Non-pigmented ciliary epithelial cell (primary cell): ENCODE measurements at regions not wholly inside any gene's neighbourhood (a gene's known extent, or its start where the extent isn't known, plus 50 kb on each side); places are given as distances from the start of the nearest gene placed in this dataset.
"Not testable (repeated sequence)": the region's sequence is repeated elsewhere in the genome, so short reads cannot be mapped to it uniquely, and the experiment has no call there.

Source experiments
- DNase-seq: peaks from one replicate; pipeline ENCODE4 v3.0.0-alpha.2; 2010; ENCODE audit warnings: low read depth

DNA sequence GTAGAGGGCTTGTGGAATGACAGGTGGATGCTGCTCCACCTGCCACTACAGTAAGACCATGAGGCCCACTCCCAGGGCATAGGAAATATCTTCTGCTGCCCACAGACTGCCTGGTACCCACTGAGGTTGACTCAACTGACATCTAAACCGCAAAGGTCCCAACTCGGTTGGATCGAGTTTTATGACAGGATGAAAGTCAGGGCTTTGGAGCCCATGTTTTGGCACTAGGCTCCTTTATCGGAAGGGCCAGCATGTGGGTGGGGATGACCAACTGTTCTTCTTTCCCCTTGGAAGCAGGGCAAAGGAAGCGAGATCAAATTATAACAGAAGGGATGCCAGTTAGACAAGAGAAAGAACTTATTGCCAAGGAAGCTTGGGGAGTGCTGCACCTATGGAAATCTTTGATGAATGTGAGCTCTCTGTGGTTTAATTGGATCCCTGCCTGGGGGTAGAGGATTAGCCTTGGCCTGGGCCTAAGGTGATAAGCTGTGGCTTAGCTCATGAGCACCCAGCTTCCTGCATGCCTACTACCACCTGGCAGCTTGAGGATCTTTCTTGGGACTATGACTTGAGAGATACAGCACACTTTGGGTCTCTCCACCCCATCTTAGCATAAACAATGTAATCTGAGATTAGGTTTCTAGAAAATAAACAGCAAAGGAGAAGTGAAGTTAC lies 121.8 kb downstream of the KCNA5 start:
- no peak for DNase-seq

DNA sequence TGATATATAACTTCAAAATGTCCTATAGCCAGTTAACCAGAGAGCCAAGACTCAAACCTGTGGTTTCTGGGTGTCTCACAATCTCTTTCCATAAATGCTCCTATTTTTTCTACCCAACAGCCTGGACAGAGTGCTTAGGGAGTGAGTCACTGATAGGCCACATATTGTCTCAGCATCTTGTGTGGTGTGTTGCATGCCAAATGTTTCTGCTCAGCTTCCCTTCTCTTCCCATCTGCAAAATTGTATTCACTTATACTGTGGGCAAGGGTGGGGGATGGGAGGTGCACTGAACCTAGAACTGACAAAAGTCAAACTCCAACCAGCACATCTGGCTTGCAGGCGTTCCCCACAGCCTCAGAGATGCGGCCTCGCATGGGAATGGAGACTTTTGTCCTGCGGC lies 123.3 kb downstream of the KCNA5 start:
- DNase-seq, result peak; percentile 89

DNA sequence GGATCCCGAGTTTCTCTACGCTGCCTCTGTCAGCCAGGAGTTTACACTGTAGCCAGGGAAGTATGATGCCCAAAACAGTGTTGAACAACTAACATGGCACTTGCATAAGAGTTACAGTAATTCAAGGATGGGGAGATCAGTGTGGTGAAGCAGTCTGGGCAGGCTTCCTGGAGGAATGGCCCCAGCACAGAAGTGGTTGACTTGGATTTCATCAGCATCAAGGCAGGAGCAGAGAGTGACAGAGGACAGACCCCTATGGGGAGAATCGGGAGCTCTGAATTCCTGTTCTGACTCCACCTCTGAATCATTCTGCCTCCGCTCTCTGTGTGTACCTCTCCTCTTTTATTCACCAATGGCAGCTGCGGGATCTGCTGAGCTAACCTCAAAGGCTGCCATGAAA lies 124.5 kb downstream of the KCNA5 start:
- DNase-seq, result no peak

DNA sequence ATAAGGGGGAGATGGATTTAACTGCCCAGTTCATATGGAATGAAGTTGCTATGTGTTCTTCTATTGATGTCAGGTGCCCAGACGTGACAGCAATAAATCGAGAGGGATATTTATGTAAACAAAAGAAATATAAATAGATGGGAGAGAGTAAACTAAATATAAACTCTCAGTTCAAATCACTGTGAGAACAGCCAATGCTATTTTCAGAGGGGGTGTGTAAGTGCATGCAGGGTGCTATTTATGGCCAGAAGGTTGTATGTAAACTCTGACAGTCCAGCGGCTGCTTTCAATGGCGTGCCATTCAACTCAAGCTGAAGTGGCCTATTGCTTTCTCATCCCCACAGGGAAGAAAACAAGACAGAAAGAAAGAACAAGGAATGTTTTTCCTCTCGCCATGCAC lies 127.2 kb downstream of the KCNA5 start:
- DNase-seq, result no peak

DNA sequence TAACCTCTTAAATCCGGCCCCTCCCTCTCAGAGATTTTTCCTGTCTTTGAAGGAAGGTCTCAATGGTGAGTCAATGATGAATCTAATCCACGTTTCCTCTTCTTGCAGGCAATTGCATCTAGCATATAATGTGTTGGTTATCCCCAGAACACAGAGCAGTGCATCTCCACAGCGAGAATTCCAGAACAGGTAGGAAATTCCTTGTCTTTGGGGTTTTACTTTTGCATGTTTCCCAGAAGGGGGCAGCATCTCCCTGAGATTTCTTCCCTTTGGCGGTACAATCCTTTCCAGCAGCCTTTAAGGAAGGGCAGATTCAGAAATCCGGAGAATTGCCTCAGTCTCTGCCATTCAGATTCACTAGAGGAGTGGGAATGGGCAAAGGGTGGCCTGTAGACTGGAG lies 128.0 kb downstream of the KCNA5 start:
- DNase-seq, result peak; percentile 2

DNA sequence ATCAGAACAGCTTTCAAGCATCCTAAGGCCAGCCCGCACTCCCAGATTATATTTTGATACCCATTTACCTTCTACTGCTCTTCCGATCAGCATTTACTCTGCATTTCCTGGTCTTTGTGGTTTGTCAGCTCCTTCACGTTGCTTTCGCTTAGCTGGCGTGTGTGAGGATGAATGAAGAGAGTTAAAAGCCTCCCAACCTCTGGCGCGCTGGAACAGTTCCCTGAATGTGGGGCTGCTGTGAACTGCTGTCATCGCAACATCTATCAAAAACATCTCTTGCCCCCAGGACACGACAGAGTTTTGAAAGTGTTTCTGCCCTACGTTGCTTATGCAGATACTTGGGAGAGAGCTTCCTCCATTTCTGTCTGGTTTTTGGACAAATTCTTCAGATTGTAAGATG lies 129.2 kb downstream of the KCNA5 start:
- no peak for DNase-seq

DNA sequence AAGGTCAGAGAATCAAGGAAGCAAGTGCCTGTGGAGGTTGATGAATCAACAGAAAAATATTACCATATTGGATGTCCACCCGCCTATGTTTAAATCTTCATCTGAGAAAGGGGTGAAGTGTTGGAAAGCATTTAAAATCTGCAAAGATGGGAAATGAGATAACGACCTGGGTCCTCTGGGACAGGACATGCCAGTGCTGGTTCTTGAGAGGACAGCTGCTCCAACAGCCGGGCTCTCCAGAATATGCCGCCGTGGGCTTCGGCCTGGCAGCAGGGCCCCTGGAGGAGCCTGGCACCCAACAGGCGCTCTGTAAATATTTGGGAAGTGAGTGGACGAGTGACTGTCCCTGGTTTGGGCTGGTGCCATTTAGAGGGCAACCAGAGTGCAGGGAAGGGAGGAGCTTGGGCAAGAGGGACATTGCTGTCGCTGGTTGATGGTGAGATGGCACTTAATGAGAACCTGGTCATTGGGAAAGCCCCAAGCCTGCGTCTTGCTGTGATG lies 129.9 kb downstream of the KCNA5 start:
- no peak for DNase-seq

DNA sequence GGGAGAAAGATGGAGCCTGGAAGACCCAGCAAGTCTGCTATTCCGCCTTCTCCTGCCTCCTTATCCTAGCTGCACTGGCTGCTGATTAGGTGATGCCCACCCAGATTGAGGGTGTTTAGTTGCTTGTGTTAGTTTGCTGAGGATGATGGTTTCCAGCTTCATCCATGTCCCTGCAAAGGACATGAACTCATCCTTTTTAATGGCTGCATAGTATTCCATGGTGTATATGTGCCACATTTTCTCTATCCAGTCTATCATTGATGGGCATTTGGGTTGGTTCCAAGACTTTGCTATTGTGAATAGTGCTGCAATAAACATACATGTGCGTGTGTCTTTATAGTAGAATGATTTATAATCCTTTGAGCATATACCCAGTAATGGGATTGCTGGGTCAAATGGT lies 131.7 kb downstream of the KCNA5 start:
- DNase-seq, result not testable (repeated sequence)

DNA sequence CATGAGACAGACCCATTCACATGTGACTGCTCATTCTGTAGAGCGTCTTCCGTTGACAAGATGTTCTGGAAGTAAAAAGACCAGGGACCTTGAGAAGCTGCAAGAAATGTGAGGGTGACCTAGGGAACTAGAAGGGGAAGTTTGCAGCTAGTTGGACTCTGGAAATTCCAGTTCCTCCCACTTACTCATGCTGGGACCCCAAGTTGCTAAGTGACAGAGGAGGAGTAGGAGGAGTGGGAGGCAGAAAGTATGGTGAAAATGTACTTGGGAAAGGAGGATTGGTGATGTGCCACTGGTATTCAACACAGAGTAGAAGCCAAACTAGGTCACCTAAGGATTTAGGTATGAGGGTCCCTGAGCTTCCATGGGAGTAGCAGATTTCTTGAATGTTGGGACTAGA lies 132.4 kb downstream of the KCNA5 start:
- no peak for DNase-seq

DNA sequence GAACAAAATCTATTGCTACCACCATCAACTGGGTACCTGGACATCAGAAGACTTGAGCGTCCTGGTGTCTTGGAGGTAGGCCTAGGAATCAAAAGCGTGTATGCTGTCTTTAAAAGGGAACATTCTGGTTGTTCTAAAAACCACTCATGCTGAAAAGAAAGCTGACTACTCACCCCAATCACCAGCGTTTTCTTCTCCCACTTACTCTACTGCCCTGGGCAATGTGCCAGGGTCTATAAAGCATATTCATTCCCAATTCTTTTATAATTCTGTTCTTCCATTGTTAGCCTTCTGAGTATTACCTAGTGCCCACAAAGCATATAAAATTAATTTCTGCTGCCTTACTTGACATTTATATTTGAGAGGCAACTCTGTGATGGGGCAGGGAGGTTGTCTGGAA lies 133.4 kb downstream of the KCNA5 start:
- no peak for DNase-seq

DNA sequence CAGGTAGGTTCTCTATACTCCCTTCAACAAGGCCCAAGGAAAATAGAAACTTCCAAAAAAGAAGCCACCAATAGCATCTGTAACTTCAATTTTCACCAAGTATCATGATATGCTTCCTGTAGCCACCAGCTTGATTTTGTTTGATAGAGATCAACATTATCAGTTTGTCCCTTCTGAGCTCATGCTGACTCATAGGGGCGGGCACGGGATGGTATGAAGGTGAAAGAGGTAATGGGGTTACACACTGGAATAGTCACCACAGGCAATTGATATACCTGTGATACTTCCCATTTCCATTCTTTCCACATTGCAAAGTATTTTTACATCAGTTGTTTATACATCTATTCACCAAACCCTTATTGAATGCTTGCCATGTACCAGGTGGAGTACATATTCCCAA lies 134.1 kb downstream of the KCNA5 start:
- no peak for DNase-seq

DNA sequence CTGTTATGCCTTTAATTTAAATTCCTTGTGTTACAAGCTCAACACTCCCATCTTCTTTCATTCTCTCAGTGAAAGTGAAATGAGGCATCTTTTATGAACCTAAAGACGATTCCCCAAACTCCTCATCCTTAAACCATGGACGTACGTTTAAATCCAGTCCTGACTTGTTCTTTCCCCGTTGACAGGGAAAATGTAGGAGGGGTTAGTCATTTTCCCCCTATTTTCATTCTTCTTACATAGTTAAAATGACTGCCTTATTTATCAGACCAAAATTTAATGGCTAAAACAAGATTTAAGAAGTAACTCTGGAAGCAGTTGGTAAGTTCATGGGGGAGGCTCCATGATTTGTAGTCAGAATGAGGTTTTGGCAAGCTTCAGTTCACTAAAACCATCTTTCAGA lies 134.9 kb downstream of the KCNA5 start:
- no peak for DNase-seq

DNA sequence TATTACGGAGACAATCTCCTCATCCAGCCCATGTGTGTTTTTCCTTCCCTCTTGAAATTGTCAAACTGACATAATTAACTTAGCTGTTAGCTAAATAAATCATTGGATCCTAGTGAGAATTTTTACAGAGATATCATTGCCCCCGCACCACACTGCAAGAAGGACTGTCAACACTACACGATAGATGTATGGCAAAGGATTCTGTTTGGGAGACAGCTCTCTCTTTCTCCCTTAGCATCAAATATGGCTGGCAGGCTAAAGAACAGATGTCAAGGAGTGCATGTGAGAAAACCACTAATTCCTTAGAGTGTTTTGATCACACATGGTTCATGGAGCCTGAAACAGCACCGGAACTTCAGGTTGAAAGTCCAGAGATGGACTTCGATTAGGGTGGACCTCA lies 136.8 kb downstream of the KCNA5 start:
- no peak for DNase-seq

DNA sequence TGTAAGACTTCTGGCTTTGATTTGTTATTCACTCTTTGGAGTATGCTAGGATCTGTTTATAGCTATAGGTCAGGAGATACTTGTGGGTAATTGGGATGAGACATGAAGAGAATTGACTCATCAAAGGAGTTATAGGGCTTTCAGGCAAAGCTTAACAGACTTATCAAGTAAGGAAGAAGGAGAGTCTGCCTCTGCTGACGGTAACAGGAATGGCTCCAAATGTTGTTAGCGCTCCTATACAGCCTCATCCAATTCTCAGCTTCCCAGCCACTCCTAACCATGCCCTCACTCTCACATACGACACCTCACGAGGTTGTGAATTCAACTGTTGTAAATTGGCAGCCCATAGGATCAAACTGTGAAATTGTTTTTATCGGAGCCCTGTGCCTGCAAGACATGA lies 140.5 kb downstream of the KCNA5 start:
- no peak for DNase-seq

DNA sequence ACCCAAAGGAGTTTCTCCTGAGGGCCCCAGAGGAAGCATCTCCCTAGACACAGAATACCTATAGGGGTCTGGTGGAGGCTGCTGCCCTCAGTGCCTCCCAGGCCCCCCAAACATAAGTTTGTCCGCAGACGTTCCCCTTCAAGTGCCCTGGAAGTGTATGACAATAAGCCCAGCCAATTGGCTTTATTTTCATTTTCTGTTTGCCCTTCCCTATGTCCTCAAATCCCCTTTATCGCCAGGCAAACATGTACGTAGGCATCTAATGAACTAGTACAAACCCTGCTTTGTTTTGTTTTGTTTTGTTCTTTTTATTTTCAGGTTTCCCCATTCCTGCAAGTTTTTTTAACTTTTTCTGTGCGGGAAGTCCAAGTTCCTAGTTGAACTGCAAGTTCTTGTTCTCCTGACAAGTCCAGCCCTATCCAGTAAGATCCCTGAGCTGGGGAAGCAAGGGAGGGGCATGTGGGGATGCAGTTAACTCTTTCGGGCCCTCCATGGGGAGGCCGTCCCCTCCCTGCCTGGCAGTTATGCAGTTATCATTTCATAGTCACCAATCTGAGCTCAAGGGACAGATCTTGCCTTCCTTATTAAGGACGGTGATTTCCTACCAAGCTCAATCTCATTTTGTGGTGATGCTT lies 141.9 kb downstream of the KCNA5 start:
- no peak for DNase-seq

DNA sequence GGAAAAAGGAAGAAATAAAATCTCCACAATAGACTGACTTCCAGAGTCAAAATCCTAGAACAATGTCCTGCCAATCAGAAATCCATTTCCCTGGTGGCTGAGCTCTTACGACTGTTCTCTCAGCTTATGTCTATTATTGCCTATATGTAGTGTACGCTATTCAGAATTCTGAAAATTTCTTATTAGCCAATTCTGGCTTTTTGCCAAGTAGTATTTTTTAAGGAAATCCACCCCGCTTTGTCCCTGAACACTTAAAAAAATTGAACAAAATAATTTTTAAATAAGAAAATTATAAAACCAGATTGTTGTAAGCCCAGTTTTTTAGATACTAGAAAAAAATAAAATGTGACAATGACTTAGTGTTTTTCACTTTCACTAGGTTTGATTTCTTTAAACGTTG lies 143.0 kb downstream of the KCNA5 start:
- DNase-seq, result no peak

DNA sequence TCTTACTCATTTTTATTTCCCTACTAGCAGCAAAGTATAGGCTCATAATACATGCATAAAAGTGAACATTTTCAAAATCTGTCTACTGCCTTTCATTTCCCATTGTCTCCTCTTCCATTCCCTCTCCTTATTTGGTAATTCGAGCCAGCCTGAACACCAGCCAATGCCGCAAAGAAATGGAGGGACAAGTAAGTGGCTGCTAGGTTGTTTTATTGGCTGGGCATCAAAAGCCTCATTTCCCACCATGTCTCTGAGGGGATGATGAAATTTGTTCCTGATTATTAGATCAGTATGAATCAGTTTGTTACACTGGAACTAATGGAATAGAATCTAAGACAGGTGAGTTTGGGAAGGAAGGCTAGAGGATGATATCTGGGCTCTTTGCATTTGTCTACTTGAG lies 143.5 kb downstream of the KCNA5 start:
- no peak for DNase-seq

DNA sequence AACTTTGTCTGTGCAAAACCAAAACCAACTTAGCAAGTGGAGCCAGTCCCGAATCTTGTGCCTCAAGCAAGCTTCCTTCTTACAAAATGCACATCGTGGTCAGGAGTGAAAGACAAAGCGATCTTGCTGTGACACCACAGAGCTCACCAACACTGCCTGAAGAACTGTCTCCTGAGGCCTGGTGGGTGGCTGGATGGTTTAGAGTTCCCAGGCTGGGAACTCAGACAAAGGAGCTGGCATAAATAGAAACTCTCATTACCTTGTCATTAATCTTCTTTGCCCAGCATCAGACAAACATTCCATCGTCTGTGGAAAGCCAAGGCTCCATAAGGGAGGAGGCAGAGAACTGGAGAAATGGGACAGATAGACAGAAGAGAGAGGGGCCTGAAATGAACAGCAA lies 144.8 kb downstream of the KCNA5 start:
- no peak for DNase-seq

DNA sequence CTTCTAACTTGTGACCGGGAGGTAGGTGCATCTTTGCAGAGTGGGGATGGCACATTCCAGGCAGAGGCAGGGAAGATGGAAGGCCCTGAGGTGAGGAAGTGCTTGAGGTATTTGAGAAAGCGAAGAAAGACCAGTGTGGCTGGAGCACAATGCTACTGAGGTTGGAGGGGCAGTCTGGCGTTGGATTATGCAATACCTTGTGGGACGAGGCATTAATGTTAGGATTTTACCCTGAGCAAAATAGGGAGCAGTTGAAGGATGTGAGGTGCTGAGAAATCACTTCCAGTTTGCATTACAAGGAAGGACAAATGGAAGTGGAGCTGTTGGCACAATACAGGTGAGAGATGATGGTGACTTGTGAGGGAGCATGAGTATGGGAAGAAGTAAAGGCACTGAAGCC lies 145.5 kb downstream of the KCNA5 start:
- DNase-seq, result no peak

DNA sequence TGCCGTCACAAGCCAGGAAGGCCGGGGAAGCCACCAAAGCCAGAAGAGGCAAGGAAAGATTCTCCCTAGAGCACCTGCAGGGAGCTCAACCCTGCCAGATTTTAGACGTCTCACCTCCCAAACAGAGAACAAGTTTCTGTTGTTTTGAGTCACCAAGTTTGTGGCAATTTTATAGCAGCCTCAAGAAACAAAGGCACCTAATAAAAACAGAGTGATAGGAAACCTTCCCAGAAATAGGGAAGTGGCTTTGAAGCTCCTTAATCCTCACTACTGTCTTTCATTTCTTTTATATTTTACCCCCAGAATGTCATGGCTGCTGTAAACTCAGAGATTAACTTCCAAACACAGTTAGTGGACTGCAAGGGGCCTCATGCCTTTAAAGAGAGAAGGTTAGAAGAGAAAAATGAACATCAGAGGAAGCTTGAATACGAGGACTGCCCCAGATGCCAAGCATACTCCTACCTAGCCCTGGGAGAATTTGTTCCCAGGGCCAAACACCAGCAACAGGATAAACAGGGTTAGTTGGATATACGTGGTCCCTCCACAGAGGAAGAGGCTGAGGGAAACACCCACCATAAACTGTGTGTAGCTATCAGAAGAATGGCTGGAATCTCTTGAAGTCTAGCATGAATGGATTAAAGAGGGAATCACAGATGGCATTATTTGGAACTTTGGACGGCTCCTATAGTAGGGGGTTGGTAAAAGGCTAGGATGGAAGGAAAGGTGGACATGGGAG lies 148.3 kb downstream of the KCNA5 start:
- no peak for DNase-seq

DNA sequence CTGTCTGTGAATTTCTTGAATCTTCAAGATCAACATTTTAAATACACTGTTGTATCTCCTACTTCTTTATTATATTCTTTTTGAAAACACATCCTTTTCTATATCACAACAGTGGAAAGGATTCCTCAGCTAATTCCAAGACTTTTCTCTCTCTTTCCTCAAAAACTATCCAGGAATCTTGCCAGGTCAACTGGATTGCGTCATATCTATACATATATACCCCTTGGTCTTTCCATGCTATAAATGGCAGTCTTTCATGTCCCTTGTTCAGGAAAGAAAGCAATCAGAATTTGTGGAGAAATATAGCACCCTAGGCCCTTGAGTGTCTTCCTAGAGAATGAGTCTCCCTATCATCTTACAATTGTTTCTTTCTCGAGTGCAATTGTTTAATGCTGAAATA lies 149.0 kb downstream of the KCNA5 start:
- no peak for DNase-seq

DNA sequence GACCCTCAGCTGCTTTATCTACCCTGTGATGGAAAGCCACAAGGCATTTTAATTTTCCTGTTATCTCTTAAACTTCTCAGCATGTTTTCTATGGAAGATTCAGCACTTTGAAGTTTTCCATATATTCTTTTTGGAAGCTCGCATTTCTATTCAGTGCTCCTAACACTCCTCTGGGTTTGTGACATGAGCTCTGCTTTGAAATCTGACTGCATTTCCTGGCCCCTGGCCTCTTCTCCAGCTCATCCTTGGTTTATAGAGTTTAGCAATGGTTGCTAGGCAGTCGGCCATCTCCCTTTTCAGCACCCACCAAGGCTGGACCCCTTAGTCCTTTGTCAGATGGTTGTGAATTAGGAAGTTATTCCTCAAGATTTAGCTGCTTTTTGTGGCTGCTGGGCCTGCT lies 150.6 kb downstream of the KCNA5 start:
- no peak for DNase-seq

DNA sequence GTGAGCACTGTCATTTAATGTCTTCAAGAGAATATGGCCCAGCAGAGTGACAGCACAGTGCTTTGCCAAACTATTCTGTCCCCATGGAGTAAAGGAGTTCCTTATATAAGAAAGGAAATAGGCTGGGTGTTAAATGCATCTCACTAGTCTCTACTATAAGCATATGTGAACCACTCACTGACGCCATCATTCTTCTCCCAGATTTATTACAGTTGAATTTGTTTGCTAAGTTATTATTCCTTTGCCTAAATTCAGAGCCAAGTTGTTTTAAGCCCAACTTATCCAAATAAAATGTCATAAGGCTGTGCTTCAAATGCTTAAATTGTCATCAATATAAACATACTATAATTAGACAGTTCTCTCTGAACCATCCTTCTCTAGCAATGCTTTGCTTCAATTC lies 151.6 kb downstream of the KCNA5 start:
- no peak for DNase-seq
